COLO668 (cell line): ENCODE measurements at regions not wholly inside any gene's neighbourhood (a gene's known extent, or its start where the extent isn't known, plus 50 kb on each side); places are given as distances from the start of the nearest gene placed in this dataset.

Source experiments
- DNase-seq: peaks from one replicate; lab custom pipeline; 2025; ENCODE audit not compliant: unreplicated experiment; lab: John Stamatoyannopoulos, UW

DNA sequence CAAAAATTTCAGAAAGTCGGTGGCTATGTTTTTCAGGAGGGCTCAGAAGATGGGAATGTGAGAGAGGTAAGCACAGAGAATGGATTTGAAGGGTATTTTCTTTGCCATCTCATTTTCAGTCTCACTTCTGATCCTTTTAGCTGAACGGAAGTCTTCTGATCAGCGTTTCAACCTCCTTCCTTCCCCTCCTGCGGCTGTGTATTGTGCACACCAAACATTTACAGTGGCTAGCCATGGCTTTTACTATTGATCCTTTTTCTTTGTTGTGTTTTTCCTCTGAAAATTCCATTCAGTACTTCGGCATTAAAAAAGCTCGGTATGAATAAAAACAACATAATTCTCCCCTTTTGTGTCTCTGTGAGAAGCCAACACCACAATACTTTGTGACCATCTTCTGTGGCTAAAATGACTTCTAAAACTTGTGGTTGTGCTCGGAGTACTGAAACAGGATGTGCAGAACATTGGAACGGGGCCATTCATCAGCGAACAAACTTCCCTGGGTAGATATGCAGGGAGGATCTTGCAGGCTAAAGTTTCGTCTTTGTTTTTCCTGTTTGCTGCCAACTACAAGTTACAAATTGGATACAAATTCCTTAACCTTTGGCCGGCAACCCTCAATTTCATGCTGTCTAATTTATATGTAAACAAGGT is 260.8 kb upstream of the FAM98A start:
- DNase-seq = no peak

DNA sequence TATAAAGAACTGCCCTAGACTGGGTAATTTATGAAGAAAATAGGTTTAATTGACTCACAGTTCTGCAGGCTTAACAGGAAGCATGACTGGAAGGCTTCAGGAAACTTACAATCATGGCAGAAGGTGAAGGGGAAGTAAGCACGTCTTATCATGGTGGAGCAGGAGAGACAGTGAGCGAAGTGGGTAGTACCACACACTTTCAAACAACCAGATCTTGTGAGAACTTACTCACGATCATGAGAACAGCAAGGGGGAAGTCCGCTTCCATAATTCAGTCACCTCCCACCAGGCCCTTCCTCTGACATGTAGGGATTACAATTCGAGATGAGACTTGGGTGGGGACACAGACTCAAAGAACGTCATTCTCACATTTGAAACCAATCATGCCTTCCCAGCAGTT is 260.1 kb upstream of the FAM98A start:
- no peak for DNase-seq

DNA sequence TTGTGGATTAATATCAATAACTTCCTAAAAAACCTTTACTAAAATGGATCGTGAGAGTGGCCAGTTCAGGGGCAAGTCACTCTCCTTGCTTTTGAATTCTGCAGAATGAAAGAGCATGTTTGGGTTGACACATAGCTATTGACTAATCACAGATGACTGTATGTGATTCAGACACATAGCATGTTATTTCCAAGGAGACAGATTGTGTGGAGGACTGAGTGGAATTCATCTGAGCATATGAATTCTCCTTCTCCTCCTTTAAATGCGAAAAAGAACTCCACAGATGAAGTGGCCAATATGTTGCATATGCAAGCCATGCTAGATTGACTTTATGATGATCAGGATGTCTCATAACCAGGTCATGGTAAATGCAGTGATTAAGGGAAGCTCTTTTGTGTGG is 249.4 kb upstream of the FAM98A start:
- DNase-seq = no peak

DNA sequence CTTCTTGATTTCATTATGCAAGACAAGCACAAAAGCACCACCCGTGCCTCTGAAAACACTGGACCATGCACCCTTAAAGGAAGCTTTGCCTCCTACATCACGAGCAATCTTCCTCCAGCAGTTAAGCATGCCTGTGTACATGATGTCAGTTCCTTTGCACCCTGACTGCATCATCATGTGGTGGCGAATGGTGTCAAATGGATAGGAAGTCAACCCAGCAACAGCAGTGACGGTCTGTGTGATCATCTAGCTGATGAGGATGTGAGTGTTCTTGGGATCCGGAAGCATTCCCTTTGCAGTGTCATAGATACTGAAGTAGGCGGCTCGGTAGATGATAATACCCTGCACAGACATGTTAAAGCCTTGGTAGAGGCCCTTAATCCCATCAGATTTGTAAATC is 240.7 kb upstream of the FAM98A start:
- no peak for DNase-seq

DNA sequence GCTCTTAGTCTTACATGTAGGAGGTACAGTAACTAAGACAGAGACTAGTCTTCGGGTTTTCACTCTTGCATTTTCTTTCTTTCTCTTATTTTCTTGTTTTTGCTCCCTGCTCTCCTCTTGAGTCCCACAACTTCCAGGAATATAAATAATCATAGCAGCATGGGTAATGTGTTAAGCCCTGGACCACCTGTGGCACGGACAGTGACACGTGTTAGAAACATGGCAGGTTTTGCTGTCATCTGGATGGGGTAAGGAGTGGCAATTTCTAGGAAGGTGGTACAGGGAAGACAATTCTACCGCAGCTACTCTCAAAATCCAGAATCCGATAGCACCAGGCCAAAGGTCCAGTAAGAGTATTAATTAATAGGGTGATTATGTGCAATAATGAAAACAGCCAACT is 237.5 kb upstream of the FAM98A start:
- DNase-seq = no peak

DNA sequence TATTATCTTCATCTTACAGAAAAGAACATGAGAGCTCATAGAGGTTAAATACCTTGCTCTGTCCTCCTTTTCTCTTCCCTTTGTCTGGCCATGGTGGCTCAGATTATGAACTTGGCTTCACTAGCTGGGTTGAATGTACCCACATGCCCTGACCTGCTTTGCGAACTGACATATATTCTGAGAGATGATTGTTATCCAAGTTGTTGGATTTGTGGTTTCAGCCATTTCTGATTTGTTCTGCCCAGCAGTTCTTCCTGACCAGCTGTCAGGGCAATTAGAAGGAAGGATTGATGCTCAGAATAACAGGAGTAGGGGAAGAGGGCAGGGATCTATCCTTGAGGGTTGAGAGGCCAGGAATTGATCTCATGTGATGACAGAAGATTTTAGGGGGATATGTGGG is 236.8 kb upstream of the FAM98A start:
- DNase-seq = no peak

DNA sequence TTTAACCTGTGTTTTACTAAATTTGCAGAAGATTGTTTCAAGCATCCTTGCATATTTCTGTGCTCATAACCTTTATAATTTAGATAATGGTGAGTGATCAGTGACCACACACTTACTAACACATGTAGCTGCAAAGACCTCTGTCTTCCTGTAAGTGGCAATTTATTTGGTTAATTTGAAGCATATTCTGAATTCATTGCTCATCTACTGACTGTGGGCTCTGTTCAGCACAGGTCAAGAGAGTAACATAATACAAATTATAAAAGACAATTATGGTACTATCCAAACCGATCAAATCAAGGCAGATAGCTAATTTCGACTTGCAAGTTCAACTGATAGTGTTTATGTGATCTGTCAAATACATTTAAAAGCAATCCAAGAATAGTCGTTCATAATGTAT is 223.9 kb upstream of the FAM98A start:
- no peak for DNase-seq

DNA sequence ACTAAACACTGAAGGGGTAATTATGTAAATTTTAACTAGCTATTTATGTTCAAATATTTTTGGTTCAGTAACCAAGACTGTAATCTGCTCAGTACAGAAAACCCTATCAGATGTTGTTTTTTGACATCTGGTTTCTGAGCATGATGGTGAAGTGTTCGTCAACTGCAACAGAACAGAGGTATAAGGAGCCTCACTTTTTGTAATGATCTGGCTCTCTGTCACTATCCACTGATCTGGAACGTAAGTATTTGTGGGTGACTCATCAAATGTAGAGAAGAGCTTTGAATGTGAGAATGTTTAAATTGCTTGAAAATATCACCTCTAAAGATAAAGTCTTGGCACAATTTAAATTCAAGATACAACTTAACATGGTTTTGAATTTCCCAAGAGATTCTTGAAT is 213.6 kb upstream of the FAM98A start:
- no peak for DNase-seq

DNA sequence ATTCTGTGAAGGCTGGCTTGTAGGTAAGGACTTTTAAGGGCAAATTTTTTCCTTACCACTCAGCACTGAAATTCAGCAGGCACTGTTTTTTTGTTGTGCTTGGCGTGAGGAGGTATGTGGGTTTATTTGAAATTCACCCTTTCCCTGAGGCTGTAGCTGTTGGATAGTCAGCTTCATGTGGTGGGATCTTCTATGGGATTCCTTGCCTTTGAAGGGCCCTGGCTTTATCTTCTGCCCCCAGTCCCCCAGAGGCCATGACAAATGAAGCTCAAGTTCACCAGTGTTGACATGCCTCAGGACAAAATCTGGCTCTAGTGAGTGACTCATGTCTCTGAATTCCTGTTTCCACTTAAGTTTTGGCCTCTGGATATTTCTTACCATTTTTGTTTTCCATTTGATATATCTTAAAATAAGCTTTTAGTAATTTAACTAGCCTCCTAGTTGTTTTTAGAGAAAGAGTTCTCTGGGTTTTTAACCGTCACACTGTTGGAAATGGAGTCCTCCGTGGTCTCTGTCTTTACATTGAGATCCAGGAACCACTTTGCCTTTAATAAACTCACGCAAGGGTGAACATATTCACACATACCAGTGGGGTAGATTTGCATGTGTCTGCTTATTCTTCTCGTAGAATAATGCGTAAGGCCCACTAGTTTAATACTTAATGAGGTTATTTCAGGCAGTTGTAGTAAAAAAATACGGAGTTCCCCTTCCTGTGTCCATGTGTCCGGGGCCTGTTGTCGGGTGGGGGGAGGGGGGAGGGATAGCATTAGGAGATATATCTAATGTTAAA is 211.1 kb upstream of the FAM98A start:
- DNase-seq = no peak

DNA sequence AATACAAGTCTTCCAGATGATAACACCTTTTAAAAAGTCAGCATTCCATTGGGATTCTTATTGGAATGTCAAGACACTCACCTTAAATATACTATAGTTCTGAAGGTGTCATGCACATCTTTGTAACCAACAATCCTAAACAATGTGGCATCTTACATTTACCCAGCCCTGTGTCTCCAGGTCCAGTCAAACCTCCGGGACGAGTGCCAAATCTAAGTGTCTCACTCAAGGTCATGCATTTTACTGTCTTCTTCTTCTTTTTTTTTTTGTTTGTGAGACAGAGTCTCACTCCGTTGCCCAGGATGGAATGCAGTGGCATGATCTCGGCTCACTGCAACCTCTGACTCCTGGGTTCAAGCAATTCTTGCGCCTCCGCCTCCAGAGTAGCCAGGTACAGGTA is 206.9 kb upstream of the FAM98A start:
- no peak for DNase-seq

DNA sequence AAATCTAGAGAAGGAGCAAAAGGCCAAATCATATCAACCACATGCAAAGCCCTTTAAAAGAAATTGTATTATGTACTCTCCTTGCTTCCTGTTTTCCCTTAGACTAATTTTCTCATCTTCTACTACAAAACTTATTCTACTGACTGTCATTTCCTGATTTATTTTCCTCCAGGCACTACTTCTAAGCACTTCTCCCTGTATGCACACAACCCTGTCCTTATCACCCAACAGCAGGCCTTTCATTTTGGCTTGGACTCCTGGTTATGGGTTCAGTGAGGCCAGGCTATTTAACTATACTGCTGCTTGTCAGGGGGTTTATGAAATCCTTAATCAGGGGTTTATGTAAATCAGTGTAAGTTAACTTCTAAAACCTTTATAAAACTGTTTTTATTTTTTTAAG is 205.1 kb upstream of the FAM98A start:
- no peak for DNase-seq

DNA sequence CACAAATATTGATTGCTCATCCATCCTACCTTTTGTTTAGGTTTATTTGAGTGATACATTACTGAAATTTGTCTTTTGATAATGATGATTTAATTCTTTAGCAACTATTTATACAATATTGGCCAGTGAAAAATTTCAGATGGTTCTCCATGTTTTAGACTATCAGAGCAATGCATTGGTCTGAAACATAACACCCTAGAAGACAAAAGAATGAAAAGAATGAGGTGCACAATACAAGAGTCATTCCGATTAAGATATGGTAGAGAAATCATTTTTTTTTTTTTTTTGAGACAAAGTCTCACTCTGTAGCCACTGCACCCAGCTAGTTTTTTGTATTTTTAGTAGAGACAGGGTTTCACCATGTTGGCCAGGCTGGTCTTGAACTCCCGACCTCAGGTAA is 197.4 kb upstream of the FAM98A start:
- DNase-seq = no peak

DNA sequence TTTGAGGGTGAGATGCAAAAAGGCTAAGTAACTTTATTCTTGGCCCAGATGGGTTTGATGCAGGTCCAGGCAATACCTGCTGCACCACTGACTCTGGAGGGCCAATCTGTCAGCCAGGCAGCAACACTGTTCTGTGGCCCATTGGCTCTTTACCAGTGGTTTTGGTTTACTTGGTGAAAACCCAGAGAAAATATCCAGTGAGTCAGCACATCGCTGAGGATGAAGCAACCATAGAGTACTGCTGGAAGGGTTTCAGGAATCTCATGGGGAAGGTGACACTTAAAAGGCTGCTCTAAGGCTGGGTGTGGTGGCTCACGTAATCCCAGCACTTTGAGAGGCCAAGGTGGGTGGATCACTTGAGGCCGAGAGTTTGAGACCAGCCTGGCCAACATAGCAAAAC is 192.5 kb upstream of the FAM98A start:
- no peak for DNase-seq

DNA sequence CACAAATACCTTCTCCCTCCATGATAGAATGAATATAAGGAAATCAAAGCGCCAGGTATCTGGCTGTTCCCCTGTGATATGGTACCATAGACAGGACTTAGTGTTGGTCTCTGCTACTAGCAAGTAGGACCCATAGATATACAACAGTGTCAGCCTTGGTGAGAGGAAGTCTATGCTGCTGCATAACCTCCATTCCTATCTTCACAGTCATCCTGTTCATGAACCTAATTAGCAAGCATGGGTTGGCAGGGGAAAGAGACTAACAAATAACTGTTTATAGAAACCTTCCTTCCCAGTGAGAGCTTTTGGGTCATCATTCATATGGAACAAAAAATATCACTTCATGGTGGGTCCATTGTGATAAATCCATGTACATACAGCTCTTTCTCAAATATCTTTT is 188.9 kb upstream of the FAM98A start:
- DNase-seq = no peak

DNA sequence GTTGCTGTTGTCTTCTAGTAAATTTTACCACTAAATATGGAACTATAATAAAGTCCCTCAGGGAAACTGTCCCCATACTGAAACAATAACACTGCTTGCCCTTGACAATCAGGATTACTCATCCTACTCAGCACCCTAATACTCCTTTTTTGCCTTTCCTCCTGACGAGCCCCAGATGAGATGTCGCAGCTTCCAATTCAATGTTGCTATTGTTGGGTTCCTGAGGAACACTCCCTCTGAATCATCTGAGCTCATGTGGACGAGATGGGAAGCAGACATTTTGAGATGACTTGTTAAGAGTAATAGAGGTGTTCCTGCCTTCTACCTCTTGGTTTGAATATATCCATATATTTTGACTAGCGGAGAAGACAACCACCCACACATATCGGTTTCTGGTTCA is 187.8 kb upstream of the FAM98A start:
- no peak for DNase-seq

DNA sequence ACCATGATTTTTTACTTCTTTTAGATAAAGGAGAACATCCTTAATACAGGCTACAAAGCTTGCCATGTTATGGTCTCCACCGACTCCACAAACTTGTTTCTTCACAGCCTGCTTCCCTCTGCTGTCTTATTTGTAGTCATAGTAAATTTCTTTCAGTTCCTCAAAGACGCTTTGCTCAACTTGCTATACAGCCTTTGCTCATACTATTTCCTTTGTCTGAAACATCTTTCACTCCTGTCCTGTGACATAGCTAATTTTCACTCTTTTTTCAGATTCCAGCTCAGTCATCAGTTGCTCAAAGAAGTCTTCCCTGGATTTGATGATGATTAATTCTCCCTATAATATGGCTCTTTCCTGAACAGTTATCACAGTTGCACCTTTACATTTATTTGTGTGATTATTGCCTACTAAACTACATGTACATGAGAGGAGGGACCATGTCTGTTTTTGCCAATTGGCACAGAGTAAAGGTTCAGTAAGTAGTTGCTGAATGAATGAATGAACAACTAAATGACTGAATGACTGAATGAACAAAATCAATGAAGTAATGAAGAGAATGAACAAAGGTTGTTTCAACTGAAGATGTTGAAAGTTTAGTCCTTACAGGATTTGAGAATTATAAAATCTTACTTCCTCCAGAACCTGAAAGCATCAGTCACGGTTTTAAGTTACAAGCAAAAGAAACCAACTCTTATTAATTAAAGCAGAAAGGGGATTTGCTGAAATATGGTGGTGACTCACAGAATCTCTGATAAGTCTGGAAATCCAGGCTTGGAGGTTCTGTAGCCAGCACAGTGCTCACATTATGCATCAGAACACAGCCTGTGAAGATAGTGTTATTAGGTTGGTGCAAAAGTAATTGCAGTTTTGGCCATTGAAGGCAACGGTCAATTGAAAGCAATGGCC is 186.4 kb upstream of the FAM98A start:
- no peak for DNase-seq

DNA sequence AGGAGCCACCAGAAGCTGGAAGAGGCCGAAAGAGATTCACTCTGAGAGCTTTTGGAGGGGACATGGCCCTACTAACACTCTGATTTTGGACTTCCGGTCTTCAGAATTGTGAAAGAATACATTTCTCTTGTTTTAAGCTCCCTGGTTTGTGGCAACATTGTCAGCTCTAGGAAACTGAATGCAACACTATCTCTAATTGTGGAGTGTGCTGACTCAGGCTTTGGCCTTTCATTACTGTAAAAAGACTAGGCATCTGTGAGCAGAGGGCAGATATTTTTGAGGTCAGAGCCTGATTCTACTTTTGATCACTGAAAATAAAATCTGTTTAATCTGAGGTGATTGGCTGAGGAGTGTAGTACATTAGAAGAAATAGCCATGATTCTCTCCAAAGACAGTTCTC is 185.4 kb upstream of the FAM98A start:
- DNase-seq = no peak

DNA sequence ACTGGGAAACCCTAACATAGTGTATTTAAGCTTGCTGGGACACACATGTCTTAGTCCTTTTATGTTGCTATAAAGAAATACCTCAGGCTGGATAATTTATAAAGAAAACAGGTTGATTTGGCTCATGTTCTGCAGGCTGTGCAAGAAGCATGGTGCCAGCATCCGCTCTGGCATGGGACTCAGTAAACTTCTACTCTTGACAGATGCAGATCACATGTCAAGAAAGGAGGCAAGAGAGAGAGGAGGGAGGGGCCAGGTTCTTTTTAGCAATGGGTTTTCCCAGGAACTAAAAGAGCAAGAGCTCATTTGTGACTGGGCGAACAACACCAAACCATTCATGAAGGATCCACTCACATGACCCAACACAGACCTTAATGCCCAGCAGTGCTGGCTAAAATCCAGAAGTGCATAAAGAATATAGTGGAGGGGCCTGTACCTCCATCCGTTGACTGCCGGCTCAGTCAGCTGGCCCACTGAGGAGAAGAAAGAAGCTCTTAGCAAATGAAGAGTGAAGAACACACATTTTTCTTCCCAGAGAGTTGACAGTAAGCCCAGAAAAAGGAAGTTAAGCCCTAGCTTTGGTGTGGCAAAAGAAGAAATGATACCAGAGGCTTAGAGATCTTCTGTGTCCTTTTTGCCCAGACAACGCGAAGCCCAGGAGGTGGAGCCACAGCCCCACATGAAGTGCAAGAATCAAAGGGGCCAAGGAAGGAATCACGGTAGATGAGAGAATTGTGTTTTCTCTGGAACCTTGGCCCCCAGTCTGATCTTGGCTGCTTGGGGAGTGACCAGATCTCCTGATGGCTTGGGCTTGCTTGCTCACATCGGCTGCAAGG is 183.5 kb upstream of the FAM98A start:
- DNase-seq = no peak

DNA sequence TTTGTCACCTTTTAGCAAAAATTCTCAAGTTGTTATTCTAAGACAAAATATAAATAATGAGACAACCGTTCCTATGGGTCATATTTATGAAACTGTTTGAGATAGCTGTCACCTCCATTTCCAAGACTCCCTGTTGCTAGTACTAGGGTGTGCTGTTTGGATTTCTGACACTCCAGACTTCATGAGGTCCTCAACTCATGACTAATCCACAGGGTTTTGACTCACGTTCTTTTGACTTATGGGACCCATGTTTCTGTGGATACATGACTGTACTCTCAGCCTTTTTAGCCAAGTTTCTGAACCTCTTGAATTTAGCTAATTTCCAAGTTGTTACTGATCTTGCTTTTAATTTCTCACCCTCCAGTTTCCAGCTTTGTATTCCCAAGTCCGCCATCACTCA is 178.7 kb upstream of the FAM98A start:
- no peak for DNase-seq

DNA sequence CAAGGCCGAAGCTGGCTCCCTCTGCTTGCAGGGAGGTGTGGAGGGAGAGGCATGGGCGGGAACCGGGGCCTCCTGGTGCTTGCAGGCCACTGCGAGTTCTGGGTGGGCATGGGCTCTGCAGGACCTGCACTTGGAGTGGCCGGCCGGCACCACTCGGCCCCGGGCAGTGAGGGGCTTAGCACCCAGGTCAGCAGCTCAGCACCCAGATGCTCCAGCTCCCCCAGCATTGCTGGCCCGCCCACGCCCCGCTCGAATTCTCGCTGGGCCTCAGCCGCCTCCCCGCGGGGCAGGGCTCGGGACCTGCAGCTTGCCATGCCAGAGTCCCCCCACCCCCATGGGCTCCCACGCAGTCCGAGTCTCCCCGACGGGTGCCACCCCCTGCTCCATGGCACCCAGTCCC is 176.2 kb upstream of the FAM98A start:
- DNase-seq = no peak

DNA sequence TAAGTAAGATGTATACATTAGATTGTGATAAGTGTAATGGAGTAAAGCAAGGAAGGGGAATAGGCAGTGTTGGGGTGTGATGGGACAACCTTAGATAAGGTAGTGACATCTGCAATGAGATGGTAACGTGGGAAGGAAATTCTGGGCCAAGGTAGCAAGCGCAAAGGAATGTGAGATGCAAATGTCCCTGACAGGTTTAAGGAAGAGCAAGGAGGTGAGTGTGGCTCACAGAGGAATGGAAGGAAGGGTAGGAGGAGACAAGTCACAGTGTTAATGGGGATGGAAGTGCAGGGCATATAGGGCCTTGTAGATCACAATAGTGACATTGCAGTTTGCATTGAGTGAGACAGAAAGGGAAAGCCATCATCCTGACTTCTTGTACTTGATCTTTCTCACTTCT is 170.9 kb upstream of the FAM98A start:
- DNase-seq = no peak
